ENCODE measurements at regions not wholly inside any gene's neighbourhood (a gene's known extent, or its start where the extent isn't known, plus 50 kb on each side); places are given as distances from the start of the nearest gene placed in this dataset.

- Histone ChIP-seq H3K27ac (no peak overlapping the region), H3K27me3 (no peaks in the 10 kb centered on the region), H3K36me3 (no peaks in the 10 kb centered on the region), H3K4me1 (no peaks in the 10 kb centered on the region), H3K9me3 (no peaks in the 10 kb centered on the region), H3K4me3 (no peak overlapping the region)
- TF ChIP-seq CTCF (IDR thresholded peaks at IDR 0.05) = no peak
- no peak for DNase-seq (ENCODE audit: low spot score)
Measured at GRCh38 chr6:144725736-144726522, 440.8 kb downstream of the UTRN start.

GRCh38 chr6:144728804-144729203 lies 443.7 kb downstream of the UTRN start:
- no peaks in the 10 kb centered on the region for H3K9me3 ChIP-seq
- no peaks in the 10 kb centered on the region for H3K27me3 ChIP-seq
- no peaks in the 10 kb centered on the region for H3K4me1 ChIP-seq
- H3K27ac ChIP-seq = no peak overlapping the region
- no peak for DNase-seq (ENCODE audit: low spot score)
- H3K36me3 ChIP-seq = peaks cover 17% of the 10 kb centered on the region
- no peak for TF ChIP-seq CTCF (IDR thresholded peaks at IDR 0.05)
- no peak overlapping the region for H3K4me3 ChIP-seq

- no peak for TF ChIP-seq CTCF (IDR thresholded peaks at IDR 0.05)
- H3K9me3 ChIP-seq = no peaks in the 10 kb centered on the region
- H3K36me3 ChIP-seq = peaks cover 17% of the 10 kb centered on the region
- H3K4me3 ChIP-seq = no peak overlapping the region
- H3K27me3 ChIP-seq = no peaks in the 10 kb centered on the region
- no peaks in the 10 kb centered on the region for H3K4me1 ChIP-seq
- no peak for DNase-seq (ENCODE audit: low spot score)
- H3K27ac ChIP-seq = no peak overlapping the region
Measured at GRCh38 chr6:144729502-144729901, 444.4 kb downstream of the UTRN start.

- H3K9me3 ChIP-seq = no peaks in the 10 kb centered on the region
- DNase-seq (ENCODE audit: low spot score) = no peak
- no peak overlapping the region for H3K27ac ChIP-seq
- H3K36me3 ChIP-seq = peaks cover 17% of the 10 kb centered on the region
- no peak for TF ChIP-seq CTCF (IDR thresholded peaks at IDR 0.05)
- H3K4me1 ChIP-seq = no peaks in the 10 kb centered on the region
- no peak overlapping the region for H3K4me3 ChIP-seq
- H3K27me3 ChIP-seq = no peaks in the 10 kb centered on the region
Measured at GRCh38 chr6:144730088-144730645, 445.0 kb downstream of the UTRN start.

- H3K4me3 ChIP-seq = no peak overlapping the region
- H3K9me3 ChIP-seq = no peaks in the 10 kb centered on the region
- H3K4me1 ChIP-seq = no peaks in the 10 kb centered on the region
- H3K27me3 ChIP-seq = no peaks in the 10 kb centered on the region
- no peak overlapping the region for H3K27ac ChIP-seq
- H3K36me3 ChIP-seq = peaks cover 17% of the 10 kb centered on the region
- no peak for DNase-seq (ENCODE audit: low spot score)
- TF ChIP-seq CTCF (IDR thresholded peaks at IDR 0.05) = no peak
Measured at GRCh38 chr6:144731229-144731628, 446.1 kb downstream of the UTRN start.
